MM.1S (cell line): ENCODE measurements at regions not wholly inside any gene's neighbourhood (a gene's known extent, or its start where the extent isn't known, plus 50 kb on each side); places are given as distances from the start of the nearest gene placed in this dataset.

ENCODE experiments used
- CTCF ChIP-seq: fragments of 300-600 bp; sonication (generic); IDR thresholded peaks from 2 replicates; pipeline ENCODE4 v1.5.1; 2016; ENCODE audit warnings: antibody characterized with exemption, low read length, mixed read lengths
- EZH2 ChIP-seq: fragments of 300-600 bp; sonication (generic); optimal IDR thresholded peaks from 2 replicates; pipeline ENCODE3; 2017; ENCODE audit warnings: low read depth, mild to moderate bottlenecking, antibody characterized with exemption, low read length, mixed read lengths
- EZH2phosphoT487 ChIP-seq: fragments of 300-600 bp; sonication (generic); IDR thresholded peaks from 2 replicates; pipeline ENCODE4 v1.6.1; 2018; ENCODE audit warnings: antibody characterized with exemption, low read length

- TF ChIP-seq CTCF (no peak), EZH2 (no peak), EZH2phosphoT487 (no peak)
Measured at GRCh38 chr2:67880291-67880761, 182.5 kb downstream of the C1D start.
